ENCODE measurements at regions not wholly inside any gene's neighbourhood (a gene's known extent, or its start where the extent isn't known, plus 50 kb on each side); places are given as distances from the start of the nearest gene placed in this dataset.
"Not testable (repeated sequence)": the region's sequence is repeated elsewhere in the genome, so short reads cannot be mapped to it uniquely, and the experiment has no call there.

DNA sequence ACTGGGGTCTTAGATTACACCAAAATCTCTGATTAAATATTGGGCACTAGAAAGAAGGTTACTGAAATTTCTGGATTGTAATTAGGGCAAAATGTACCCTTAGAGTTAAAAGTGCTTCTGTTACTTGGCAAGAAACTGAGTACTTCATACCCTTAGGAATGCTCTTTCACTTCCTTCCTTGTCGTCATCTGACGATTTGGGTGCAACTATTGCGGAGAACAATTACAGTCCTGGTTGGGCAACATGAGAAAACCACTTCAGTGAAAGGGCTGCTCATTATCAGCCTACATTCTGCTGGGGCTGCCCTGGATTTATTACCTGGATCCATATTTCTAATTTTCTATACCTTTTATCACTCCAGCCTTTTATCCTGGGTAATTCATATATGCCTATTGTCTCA is 348.5 kb upstream of the MDGA2 start:
- WGBS, 3 donors = 49 to 54% (median 51%) methylated on average over 3 of the region's 3 CpGs
- TF ChIP-seq, protein P1, sequence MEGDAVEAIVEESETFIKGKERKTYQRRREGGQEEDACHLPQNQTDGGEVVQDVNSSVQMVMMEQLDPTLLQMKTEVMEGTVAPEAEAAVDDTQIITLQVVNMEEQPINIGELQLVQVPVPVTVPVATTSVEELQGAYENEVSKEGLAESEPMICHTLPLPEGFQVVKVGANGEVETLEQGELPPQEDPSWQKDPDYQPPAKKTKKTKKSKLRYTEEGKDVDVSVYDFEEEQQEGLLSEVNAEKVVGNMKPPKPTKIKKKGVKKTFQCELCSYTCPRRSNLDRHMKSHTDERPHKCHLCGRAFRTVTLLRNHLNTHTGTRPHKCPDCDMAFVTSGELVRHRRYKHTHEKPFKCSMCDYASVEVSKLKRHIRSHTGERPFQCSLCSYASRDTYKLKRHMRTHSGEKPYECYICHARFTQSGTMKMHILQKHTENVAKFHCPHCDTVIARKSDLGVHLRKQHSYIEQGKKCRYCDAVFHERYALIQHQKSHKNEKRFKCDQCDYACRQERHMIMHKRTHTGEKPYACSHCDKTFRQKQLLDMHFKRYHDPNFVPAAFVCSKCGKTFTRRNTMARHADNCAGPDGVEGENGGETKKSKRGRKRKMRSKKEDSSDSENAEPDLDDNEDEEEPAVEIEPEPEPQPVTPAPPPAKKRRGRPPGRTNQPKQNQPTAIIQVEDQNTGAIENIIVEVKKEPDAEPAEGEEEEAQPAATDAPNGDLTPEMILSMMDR (IDR thresholded peaks at IDR 0.05) = no peak
- H3K4me3 ChIP-seq = no peak overlapping the region
- no peaks in the 10 kb centered on the region for H3K36me3 ChIP-seq (ENCODE audit: insufficient read depth in 1 of 2, low read depth in 1 of 2)
- H3K27me3 ChIP-seq (ENCODE audit: insufficient read depth in 3 of 3, low read length in 2 of 3) = no peaks in the 10 kb centered on the region
- intact Hi-C loops (cut with DNase I) = no loop called here
- H3K9me3 ChIP-seq = no peaks in the 10 kb centered on the region
- no peaks in the 10 kb centered on the region for H3K4me1 ChIP-seq
- ATAC-seq (no peak), DNase-seq (no peak)
- no peak overlapping the region for H3K27ac ChIP-seq

GRCh38 chr14:48011484-48011883 is 336.1 kb upstream of the MDGA2 start:
- H3K27me3 ChIP-seq (ENCODE audit: insufficient read depth in 3 of 3, low read length in 2 of 3); H3K9me3 ChIP-seq; intact Hi-C loops (cut with DNase I); H3K4me1 ChIP-seq; ATAC-seq; H3K4me3 ChIP-seq; H3K36me3 ChIP-seq (ENCODE audit: insufficient read depth in 1 of 2, low read depth in 1 of 2); DNase-seq; H3K27ac ChIP-seq: not testable (repeated sequence)
- 34 to 36% (median 35%) methylated on average over 12 of the region's 12 CpGs for WGBS, 3 donors

- H3K9me3 ChIP-seq = no peaks in the 10 kb centered on the region
- H3K27ac ChIP-seq = no peak overlapping the region
- intact Hi-C loops (cut with DNase I) = no loop called here
- H3K36me3 ChIP-seq (ENCODE audit: insufficient read depth in 1 of 2, low read depth in 1 of 2) = no peaks in the 10 kb centered on the region
- TF ChIP-seq, protein P1 (IDR thresholded peaks at IDR 0.05) = no peak
- H3K27me3 ChIP-seq (ENCODE audit: insufficient read depth in 3 of 3, low read length in 2 of 3) = no peaks in the 10 kb centered on the region
- no peaks in the 10 kb centered on the region for H3K4me1 ChIP-seq
- H3K4me3 ChIP-seq = no peak overlapping the region
- ATAC-seq (no peak), DNase-seq (no peak)
Observed at GRCh38 chr14:48008646-48009045, 333.2 kb upstream of the MDGA2 start.

DNA sequence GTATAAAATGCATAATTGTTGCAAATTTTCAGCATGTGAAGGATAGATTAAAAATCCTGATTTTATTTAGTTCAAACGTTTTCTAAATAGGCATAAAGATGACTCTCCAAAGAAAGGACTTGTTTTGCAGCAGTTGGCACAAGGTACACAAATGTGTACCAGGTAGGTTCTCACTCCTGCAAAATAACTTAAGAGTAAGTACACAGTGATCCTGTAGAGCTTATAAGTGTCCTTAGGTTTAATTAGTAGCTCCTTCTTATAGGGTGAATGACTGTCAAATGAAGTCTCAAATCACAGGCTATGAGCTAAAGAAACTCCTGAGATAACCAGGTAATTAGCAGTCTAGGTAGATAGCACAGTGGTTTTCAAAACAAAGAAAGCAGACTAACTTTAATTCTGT is 330.6 kb upstream of the MDGA2 start:
- Histone ChIP-seq H3K4me1 (no peaks in the 10 kb centered on the region), H3K4me3 (no peak overlapping the region), H3K9me3 (no peaks in the 10 kb centered on the region), H3K36me3 (ENCODE audit: insufficient read depth in 1 of 2, low read depth in 1 of 2) (no peaks in the 10 kb centered on the region), H3K27me3 (ENCODE audit: insufficient read depth in 3 of 3, low read length in 2 of 3) (no peaks in the 10 kb centered on the region), H3K27ac (no peak overlapping the region)
- intact Hi-C loops (cut with DNase I) = no loop called here
- 22 to 38% (median 28%) methylated on average over 1 of the region's 1 CpG for WGBS, 3 donors
- DNase-seq (no peak), ATAC-seq (no peak)
- TF ChIP-seq, protein P1 (IDR thresholded peaks at IDR 0.05) = no peak

DNA sequence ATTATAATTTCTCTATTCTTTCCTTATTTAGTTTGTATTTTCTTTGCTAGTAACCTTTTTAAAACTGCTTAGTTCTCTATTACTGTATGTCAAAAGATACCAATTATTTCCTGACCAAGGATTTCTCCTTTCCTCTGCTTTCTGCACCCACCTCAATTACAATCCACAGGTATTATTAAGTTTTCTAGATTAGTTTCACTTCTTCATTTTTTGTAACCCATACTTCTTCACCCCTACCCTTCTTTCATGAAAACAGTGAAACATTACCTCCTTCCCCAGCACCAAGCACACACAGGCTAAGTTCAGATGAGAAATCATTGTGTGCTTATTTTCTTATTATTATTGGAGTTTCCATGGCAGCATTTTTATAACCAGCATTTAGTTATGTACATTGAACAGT is 318.5 kb upstream of the MDGA2 start:
- intact Hi-C loops (cut with DNase I) = no loop called here
- Histone ChIP-seq H3K4me1 (no peaks in the 10 kb centered on the region), H3K9me3 (no peaks in the 10 kb centered on the region), H3K27me3 (ENCODE audit: insufficient read depth in 3 of 3, low read length in 2 of 3) (no peaks in the 10 kb centered on the region), H3K36me3 (ENCODE audit: insufficient read depth in 1 of 2, low read depth in 1 of 2) (no peaks in the 10 kb centered on the region), H3K4me3 (no peak overlapping the region), H3K27ac (no peak overlapping the region)
- ATAC-seq (no peak), DNase-seq (no peak)
- TF ChIP-seq, protein P1 (IDR thresholded peaks at IDR 0.05) = no peak

All from psoas muscle (tissue), 7 donors.